ENCODE measurements at regions not wholly inside any gene's neighbourhood (a gene's known extent, or its start where the extent isn't known, plus 50 kb on each side); places are given as distances from the start of the nearest gene placed in this dataset.

GRCh38 chr2:194553980-194554379 is 1103.0 kb upstream of the SLC39A10 start:
- POLR2A ChIA-PET (ENCODE audit: low non-redundant PET) = interaction anchor here (0.7 kb wide), 1 partner anchor 215 kb away, joined by 14 read pairs; no protein-coding TSS in a partner anchor
- no peak overlapping the region for H3K4me3 ChIP-seq (ENCODE audit: low read depth, low read length, poor library complexity, severe bottlenecking)
- no peak for TF ChIP-seq CTCF (conservative IDR thresholded peaks at IDR 0.05; ENCODE audit: low read depth, low read length)
- TF ChIP-seq EZH2 (IDR thresholded peaks at IDR 0.05; ENCODE audit: borderline replicate concordance, low read depth, low read length, poor library complexity, severe bottlenecking) = no peak
- no peaks in the 10 kb centered on the region for H3K4me1 ChIP-seq (ENCODE audit: insufficient read depth, low read length, poor library complexity, severe bottlenecking)
- H3K27me3 ChIP-seq (replicated peaks; ENCODE audit: insufficient read depth, low read depth, low read length, poor library complexity) = no peaks in the 10 kb centered on the region
- no peaks in the 10 kb centered on the region for H3K9me3 ChIP-seq (ENCODE audit: low read depth, low read length, poor library complexity, severe bottlenecking)
- no TSS peak for BruUV-seq (replicated peaks)
- intact Hi-C loops (cut with micrococcal nuclease; ENCODE audit: unreplicated experiment) = no loop called here
- CTCF ChIA-PET = no interaction called here
- H3K27ac ChIP-seq (ENCODE audit: low read depth, low read length, poor library complexity, severe bottlenecking) = no peak overlapping the region
- no peak for DNase-seq (ENCODE audit: low spot score)
- H3K36me3 ChIP-seq (ENCODE audit: insufficient read depth, low read length, poor library complexity, severe bottlenecking) = no peaks in the 10 kb centered on the region

GRCh38 chr2:194550702-194551101 is 1106.3 kb upstream of the SLC39A10 start:
- intact Hi-C loops (cut with micrococcal nuclease; ENCODE audit: unreplicated experiment) = no loop called here
- ChIA-PET POLR2A (ENCODE audit: low non-redundant PET) (no interaction called here), CTCF (no interaction called here)
- TF ChIP-seq EZH2 (IDR thresholded peaks at IDR 0.05; ENCODE audit: borderline replicate concordance, low read depth, low read length, poor library complexity, severe bottlenecking) (no peak), CTCF (conservative IDR thresholded peaks at IDR 0.05; ENCODE audit: low read depth, low read length) (no peak)
- Histone ChIP-seq H3K4me3 (ENCODE audit: low read depth, low read length, poor library complexity, severe bottlenecking) (no peak overlapping the region), H3K27me3 (replicated peaks; ENCODE audit: insufficient read depth, low read depth, low read length, poor library complexity) (no peaks in the 10 kb centered on the region), H3K27ac (ENCODE audit: low read depth, low read length, poor library complexity, severe bottlenecking) (no peak overlapping the region), H3K9me3 (ENCODE audit: low read depth, low read length, poor library complexity, severe bottlenecking) (no peaks in the 10 kb centered on the region), H3K36me3 (ENCODE audit: insufficient read depth, low read length, poor library complexity, severe bottlenecking) (no peaks in the 10 kb centered on the region), H3K4me1 (ENCODE audit: insufficient read depth, low read length, poor library complexity, severe bottlenecking) (no peaks in the 10 kb centered on the region)
- DNase-seq (ENCODE audit: low spot score) = no peak
- BruUV-seq (replicated peaks) = no TSS peak

- Histone ChIP-seq H3K9me3 (ENCODE audit: low read depth, low read length, poor library complexity, severe bottlenecking) (no peaks in the 10 kb centered on the region), H3K4me1 (ENCODE audit: insufficient read depth, low read length, poor library complexity, severe bottlenecking) (no peaks in the 10 kb centered on the region), H3K4me3 (ENCODE audit: low read depth, low read length, poor library complexity, severe bottlenecking) (no peak overlapping the region), H3K27ac (ENCODE audit: low read depth, low read length, poor library complexity, severe bottlenecking) (no peak overlapping the region), H3K36me3 (ENCODE audit: insufficient read depth, low read length, poor library complexity, severe bottlenecking) (no peaks in the 10 kb centered on the region), H3K27me3 (replicated peaks; ENCODE audit: insufficient read depth, low read depth, low read length, poor library complexity) (no peaks in the 10 kb centered on the region)
- intact Hi-C loops (cut with micrococcal nuclease; ENCODE audit: unreplicated experiment) = no loop called here
- BruUV-seq (replicated peaks) = no TSS peak
- POLR2A ChIA-PET (ENCODE audit: low non-redundant PET) = no interaction called here
- CTCF ChIA-PET = no interaction called here
- DNase-seq (ENCODE audit: low spot score) = no peak
- no peak for TF ChIP-seq CTCF (conservative IDR thresholded peaks at IDR 0.05; ENCODE audit: low read depth, low read length)
- no peak for TF ChIP-seq EZH2 (IDR thresholded peaks at IDR 0.05; ENCODE audit: borderline replicate concordance, low read depth, low read length, poor library complexity, severe bottlenecking)
Observed at GRCh38 chr2:194549387-194549786, 1107.6 kb upstream of the SLC39A10 start.
